Activated T-helper 1 cell treated with Interleukin-2 at 50 U/mL for 16 hours (primary cell): ENCODE measurements at regions not wholly inside any gene's neighbourhood (a gene's known extent, or its start where the extent isn't known, plus 50 kb on each side); places are given as distances from the start of the nearest gene placed in this dataset.

Experiments
- DNase-seq: peaks from one replicate; pipeline ENCODE4 v3.0.0-alpha.2; 2020; ENCODE audit warnings: low read depth

DNA sequence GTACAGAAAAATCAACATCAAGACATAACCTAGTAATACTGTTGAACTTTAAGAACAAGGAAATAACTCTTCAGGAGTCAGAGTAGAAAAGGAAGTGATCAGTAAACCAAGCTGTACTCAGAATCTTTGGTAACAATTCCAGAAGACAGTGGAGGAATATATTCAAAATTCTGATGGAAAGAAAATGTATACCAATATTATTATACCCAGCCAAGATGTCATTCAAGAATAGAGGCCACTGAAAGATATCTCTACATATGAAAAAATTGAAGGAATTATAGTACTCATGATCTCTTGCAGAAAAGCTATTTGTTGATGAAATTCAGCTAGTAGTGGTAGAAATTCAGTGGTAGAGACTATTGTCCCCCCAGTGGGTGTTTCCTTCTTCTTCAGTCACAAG, 182.6 kb upstream of the ZMIZ1 start:
- DNase-seq = no peak

DNA sequence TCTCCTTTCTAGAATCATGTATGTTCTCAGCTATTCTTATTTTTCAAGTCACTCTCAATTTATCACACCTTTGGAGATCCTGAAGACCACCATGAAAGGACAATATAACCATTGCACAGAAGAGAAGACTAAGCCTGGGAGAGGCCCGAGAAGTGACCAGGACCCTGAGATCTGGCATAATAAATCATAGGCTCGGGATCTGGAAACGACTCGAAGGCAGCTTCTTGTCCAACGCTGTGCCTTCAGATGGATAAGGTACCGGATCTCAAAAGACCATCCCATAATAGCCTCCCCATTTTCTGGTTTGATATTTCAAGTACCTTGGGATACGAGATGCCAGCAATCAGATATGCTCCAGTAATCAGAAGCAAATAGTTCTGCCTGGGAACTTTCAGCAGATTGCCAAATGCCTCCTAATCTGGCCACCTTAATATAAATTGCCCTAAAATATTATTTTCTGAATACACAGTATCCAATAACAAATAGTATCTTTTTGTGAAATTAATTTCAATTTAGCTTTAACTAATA, 179.2 kb upstream of the ZMIZ1 start:
- DNase-seq = no peak

DNA sequence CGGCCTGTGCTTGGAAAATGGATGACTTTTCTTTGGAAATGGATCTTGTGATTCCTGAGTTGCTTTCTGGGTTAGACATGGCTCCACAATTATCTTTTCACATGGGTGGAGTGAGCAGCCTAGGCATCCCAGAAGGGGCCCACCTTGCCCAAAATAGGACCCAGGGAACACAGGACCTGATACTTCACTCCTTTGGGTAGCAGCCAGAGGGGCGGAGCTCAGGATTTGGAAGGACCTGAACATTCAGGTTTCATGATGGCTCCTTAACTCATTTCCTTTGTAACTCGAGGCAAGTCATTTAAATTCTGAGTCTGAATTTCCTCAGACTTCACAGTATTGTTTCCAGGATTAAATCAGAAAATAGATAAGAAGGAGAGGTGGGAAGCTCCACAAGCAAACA, 178.3 kb upstream of the ZMIZ1 start:
- DNase-seq = no peak

DNA sequence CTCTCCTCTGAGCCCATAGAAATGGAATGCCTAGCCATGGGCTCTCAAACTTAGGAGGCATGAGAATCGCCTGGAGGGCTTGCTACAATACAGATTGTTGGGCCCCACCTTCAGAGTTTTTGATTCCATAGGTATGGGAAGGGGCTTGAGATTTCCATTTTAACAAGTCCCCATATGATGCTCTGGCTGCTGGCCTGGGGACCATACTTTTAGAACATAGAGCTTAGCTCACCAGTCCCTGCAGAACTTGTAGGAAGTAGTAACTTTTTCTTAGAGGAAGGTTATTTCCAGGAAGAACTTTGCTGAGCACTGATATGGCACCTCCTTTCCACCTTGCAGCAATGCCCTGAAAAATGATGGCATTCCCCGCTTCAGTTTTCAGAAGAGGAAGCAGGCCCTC, 177.0 kb upstream of the ZMIZ1 start:
- no peak for DNase-seq

DNA sequence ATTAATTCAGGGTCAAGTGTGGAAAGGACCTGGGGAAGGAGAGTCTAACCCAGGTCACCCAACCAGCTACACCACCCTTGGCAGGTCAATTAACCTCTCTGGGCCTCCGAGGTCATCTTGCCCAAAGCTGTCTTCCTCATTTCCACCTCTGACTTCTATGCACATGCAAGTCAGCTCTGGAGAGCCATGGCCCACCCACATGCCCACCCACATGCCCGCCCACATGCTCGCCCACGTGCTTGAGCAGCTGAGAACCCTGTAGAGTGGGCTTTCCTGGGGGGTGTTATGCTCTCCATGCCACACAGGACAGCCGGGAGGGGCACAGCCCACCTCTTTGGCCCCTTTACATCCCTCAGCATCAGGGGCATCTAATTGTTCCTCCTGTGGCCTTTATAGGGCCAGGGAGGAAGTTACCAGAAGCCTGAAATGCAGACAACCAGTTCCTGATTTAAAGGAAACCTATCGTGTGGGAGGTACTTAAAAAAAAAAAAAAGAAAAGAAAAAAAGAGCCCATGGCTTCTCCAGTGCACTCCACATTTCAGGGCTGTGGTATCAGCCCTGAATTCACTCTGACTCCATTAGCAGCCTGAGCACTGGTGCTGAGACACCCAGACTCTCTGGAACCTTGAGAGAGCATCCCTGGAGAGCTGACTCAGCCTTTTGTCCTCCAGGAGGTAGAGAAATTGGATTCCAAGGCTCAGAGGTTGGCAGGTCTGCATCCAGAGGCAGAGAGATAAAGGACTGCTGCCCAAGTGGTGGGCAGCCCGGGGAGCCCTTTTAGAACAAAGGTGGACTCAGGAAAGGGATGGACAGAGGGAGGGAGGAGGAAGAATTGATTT, 176.2 kb upstream of the ZMIZ1 start:
- DNase-seq = no peak

DNA sequence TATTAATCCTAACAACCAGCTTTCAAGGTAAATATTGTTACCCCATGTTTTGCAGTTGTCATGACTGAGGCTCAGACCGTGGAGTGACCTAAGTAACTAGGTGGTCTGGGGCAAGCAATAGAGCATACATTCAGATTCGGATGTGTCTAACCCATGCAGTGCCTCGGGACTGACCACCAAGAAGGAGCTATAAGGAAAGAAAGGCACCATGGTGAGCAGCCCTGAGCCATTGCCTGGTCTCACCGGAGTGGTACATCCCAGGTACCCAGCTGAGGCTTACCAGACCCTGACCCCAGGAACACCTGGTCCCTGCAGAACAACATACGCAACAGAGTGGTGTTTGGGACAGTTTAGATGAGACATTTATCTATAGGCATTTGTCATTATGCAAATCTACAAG, 175.5 kb upstream of the ZMIZ1 start:
- no peak for DNase-seq

DNA sequence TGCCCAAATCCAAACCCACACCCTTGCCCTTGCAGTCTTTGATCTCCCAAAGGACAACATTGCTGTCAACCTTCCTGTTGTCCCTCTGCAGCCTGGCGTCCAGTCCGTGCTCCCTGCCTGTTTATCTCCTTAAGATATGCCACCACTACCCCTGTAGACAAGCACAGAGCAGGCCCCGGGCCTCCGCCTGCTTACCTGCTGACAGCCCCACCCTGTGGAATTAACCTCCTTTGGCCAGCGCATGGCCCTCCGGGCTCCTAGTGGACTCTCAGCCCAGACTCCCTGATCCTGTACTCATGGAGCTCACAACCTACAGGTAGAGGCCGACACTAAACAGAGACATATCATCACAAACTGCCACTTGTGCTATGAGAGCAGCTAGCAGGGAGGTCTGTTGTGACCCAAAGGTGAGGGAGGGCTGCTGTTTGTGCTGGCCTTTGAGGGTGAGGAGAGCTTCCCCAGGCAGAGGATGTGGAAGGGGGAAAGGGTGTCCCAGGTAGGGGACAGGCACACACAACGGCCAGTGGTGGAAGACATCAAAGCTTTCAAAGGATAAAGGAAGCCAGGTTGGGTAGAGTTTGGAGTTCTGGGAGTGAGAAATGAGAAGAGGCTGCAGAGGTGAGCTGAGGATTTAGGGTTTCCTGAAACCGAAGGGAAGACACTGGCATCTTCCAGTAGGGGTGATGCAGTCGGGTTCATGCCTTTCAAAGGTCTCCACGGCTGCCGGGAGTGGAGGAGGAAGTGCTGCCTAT, 174.5 kb upstream of the ZMIZ1 start:
- DNase-seq = no peak

DNA sequence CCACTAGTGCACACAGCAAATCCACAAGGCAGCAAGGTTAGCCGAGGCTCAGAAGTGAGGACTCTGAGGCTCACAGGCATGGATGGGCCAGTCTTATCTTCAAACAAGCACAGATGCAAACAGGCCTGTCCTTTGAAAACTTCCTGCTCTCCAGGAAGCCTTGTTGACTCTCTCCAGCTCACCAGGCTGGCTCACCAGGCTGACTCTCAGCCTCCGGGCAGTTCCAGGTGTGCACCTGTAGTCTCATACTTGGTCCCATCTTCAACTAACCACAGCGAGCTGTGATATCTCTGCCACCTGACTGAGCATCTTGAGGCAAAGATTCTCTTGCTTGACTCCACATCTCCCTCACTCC, 173.9 kb upstream of the ZMIZ1 start:
- no peak for DNase-seq

DNA sequence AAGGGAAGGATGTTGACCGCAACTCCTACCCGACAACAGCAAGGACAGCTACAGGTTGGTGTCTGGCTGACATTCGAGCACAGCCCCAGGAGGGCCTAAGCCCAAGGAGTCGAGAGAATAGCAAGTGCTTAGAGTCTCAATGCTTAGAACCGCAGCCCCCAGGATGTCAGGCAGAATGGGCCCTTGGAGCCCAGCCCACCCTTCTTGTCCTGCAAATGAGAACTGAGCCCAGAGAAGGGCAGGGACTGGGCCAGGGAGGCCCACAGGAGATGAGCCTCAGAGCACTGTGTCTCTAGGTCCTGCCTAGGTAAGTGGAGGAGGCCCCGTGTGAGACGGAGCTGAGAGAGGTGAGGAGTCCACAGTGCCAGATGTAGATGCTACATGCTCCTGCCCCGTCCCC, 173.3 kb upstream of the ZMIZ1 start:
- no peak for DNase-seq

DNA sequence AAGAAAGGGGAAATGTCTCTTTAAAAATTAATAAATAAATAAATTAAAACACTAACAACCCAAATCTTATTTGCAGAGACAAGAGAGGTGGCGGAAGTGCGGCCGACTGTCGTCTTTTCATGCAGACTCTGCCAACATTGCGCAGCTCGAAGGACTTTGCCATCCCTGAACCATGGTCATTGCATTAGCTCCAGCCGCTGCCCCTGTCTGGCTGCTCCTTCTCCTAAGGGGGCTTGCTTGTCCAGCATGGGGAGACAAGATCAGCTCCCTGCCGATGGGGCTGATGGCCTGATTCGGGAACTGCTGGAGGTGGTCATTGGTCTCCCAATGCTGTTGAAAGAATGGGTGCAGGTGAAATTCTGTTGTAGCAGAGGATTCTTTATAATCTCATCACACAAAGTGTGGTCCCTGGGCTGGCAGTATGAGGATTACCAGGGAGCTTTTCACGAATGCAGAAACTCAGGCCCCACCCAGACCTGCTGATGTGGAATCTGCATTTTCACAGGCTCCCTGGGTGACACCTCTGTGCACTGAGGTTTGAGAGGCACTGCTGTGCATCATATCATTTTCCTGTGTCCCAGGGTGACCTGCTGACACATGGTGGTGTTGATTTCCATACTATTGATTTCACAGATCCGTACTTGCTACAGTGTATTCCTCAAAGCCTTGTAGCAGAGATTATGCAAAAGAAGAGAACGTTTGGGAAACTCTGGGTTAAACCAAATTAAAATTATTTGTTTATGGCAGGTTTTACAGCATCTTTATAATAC, 172.4 kb upstream of the ZMIZ1 start:
- DNase-seq = no peak

DNA sequence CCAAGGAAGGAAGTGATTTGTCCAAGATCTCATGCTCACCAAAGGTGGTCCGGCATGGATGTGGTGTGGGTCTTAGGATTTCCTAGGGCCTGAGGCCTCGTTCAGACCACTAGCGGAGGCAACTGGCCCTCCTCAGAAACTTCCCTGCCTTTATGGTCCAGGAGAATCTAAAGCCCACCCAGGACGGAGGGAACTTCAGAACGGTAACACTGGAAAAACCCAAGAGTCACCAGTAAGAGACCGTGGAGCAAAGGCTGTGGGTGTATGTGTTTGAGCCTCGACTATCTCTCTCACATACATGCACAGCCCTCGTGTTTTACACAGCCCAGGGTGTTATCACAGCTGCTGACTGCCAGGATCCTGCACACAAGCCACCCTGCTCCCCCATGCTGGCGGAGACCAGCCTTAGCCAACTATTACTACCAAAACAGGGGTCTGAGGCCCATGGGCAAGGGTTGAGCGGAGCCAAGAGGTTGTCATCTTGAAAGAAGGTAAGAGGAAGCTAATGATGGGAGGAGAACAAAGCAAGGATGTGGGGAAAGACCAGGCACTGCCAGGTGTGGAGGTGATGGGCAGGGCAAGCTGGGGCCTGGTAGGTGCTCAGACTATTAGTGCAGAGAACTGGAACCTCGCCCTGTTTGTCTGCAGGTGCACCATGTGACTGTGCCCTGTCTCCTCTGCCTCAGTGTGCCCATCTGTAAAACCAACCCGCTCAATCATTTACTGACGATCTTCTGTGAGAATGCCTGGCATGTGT, 170.2 kb upstream of the ZMIZ1 start:
- DNase-seq = no peak

DNA sequence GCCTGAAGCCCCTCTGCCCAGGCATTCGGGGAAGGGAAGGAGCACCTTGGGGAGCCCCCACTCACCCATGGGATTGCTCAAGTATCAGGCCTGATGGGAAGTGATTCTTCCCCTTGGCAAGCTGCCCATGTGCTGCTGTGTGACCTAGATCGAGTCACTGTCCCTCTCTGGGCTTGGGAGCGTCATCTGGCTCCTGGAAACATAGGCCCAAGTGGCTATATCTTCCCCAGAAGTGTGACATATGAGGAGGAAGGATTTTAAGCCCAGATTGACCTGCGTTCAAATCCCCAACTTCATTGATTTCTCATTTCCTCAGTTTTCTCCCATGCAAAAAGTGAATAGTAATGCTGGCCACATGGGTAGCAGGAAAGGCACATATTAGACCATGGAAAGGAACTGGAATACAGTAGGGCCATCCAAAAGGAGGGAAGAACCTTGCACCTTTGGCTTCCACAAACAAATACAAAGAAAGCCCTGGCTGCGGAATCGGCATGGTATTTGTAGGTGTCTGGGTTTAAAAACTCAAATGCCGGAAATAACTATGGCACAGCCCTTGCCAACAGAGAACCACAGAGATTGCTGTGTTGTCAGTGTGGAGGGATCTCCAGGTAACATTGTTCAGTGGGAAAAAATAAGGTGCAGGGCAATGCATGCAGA, 169.5 kb upstream of the ZMIZ1 start:
- no peak for DNase-seq

DNA sequence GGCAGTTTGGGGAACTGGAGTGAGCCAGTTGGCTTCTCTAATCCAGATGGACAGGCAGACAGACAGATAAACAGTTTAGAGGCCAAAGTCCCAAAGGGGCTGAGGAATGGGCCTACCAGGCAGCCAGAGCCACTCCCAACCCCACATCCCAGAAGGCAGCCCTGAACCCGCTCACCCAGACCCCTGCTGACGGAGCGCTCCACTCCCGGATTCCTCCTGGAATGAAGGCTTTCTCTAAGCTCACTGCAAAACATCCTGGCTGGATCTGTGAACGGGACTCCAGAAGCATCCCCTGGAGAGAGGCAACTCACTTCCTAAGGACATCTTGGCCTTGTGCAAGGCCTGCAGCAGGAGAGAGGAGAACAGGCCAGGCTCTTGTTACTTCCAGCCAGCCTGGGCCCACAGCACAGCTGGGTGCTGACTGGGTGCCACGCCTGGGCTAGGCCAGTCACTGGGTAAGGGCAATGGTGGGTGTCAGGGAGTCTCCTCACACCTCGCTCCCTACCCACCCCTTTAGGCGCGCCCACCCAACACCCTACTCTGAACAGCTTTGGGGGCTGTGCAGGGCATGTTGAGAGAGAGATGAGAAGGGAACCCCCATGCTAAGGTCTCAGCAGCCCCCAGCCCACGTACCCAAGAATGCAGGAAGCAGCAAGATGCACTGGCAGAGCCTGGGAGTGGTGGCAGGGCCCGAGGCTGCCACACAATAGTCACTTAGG, 168.6 kb upstream of the ZMIZ1 start:
- DNase-seq = no peak

DNA sequence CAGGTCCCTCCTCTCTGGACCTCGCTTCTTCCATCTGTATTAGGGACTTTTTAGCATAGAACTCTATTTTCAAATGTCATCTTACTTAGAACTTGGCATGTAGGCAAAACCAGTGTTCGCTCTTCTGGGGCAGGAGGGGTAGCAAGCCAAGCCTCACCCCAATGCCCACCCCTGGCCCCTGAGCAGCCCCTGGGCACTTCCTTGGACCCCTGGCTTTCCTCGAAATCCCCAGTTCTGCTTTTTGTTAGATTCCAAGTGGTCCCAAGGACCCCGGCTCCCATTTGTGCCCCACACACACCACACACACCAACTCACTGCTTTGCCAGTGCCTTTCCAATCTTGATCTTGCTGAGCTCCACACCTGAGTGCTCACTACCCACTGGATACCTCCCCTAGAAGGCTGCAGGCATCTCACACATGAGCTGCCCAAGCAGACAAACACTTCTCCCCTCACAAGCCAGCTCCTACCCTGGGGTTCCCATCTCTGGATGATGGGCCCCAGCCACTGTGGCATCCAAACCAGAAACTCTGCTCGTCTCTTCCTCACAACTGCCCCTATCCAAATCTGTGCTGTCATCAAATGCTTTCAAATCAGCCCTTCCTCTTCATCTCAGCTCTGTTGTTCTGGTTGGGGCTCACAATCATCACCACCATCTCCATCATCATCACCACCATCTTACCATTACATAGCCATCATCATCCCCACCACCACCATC, 167.9 kb upstream of the ZMIZ1 start:
- DNase-seq = no peak

DNA sequence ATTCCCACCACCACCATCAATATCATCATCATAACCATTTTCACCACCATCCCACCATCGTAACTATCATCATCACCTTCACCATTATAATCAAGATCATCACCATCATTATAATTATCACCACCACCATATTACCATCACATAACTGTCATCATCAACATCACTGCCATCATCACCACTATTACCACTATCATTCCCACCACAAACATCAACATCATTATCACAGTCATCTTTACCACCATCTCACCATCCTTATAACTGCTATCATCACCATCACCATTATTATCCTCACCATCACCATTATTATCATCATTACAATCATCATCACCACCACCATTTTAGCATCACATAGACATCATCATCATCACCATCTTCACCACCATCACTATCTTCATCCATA, 167.1 kb upstream of the ZMIZ1 start:
- no peak for DNase-seq

DNA sequence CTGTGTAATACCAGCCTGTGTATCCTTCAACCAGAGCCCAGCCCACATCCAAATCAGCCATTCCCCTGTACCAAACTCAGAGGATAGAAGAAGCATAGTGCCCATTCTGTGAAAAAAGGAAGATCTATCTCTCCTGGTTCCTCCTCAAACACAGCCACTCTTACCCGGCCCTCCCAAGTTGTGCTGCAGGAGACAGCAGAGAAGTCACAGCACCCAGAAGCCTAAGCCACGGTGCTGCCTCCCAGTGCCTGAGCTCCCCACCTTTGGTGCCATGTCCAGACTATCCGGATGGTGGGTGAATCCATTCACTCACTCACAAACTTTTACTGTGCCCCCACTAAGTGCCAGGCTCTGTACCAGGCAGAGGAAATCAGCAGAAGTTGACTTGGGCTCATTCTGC, 166.0 kb upstream of the ZMIZ1 start:
- DNase-seq = no peak

DNA sequence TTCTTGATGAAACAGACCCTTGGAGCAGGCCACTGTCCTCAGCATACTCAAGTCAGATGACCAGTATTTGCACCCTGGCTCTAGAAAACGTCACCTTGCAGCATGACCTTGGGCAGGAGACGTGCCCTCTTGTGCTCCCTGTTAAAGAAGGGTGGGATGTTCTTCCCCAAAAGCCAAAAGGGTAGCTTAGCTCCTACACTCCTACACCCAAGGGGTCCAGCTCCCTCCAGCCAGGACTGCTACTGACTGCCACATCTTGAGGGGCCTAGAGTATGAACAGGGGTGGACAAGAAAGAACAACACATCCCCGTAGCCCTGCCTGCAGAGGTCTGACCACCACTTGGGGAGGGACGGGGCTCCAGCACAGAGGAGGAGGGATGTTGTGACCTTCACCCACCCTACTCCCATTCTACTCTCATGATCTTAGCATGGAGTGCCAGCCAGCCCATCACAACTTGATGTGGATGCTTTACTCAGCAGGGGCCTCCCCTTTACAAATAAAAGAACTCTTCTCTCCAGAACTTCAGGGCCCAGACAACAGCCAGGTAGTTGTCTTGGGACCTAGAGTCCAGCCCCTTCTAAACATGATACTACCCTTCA, 165.3 kb upstream of the ZMIZ1 start:
- DNase-seq = no peak

DNA sequence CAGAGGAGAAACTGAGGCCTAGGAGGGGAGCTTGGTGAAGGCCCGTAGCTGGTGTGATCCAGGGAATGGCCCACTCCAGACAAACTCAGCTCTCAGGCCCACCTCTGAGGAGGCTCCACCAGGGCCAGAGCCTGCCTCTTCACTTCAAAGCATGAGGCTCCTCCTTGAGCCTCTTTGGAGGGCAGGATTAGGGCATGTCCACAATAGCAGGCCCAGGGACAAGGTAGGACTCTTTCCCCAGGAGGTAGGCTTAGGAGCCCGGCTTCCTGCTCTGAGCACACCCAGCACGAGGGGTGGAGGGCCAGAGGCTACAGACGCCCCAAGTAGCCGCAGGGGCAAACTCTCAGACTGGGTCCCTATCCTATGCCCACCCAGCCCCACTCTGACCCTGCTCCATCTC, 164.6 kb upstream of the ZMIZ1 start:
- DNase-seq = no peak
